ENCODE measurements at regions not wholly inside any gene's neighbourhood (a gene's known extent, or its start where the extent isn't known, plus 50 kb on each side); places are given as distances from the start of the nearest gene placed in this dataset.

DNA sequence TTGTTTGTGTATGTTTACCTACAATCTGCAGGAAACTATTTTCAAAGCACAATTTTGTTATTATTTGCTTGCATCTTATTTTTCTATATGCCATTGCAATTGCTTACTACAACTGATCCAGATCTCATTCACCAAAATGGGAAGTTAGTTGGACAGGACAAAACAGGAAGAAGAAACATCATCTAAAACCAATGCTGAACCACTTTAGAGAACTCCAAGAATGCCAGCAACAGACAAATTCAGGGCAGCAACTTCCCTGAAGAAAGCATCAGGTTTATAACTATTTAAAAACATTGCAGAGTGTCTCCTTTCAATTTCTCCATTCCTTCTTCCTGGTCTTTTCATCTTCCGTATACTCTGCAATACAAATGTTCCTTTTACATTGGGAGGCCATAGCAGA is 82.4 kb upstream of the SMYD2 start:
- Mint-ChIP-seq H3K27me3 (peaks cover 48 to 64% of the 10 kb centered on the region in 2 donors), H3K36me3 (ENCODE audit: insufficient read depth) (no peaks in the 10 kb centered on the region), H3K4me1 (ENCODE audit: low read depth in 2 of 2) (no peaks in the 10 kb centered on the region), H3K9me3 (no peaks in the 10 kb centered on the region), H3K4me3 (no peak overlapping the region), H3K27ac (no peak overlapping the region)
- DNase-seq: no peak
- ATAC-seq (replicated peaks): no peak

DNA sequence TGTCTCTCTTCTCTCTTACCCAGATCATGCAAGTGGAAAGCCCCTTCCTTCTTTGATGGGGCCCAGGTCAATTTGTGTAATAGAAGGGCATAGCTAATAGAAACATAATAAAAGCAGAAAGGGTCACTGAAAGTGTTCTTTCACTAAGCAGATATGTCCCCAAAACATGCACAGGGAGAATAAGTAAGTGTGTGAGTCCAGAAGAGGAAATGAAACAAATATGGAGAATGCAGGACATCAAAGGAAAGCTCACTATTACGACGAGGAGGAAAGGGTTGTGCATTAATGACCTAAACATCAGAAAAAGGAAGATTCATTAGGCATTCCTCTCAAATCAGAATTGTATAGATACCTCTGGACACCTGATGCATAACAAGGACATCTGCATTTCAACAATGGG is 81.4 kb upstream of the SMYD2 start:
- Mint-ChIP-seq H3K9me3 (no peaks in the 10 kb centered on the region), H3K4me1 (ENCODE audit: low read depth in 2 of 2) (no peaks in the 10 kb centered on the region), H3K4me3 (no peak overlapping the region), H3K36me3 (ENCODE audit: insufficient read depth) (no peaks in the 10 kb centered on the region), H3K27ac (no peak overlapping the region), H3K27me3 (peaks cover 41 to 62% of the 10 kb centered on the region in 2 donors)
- ATAC-seq (replicated peaks) (no peak), DNase-seq (no peak)

DNA sequence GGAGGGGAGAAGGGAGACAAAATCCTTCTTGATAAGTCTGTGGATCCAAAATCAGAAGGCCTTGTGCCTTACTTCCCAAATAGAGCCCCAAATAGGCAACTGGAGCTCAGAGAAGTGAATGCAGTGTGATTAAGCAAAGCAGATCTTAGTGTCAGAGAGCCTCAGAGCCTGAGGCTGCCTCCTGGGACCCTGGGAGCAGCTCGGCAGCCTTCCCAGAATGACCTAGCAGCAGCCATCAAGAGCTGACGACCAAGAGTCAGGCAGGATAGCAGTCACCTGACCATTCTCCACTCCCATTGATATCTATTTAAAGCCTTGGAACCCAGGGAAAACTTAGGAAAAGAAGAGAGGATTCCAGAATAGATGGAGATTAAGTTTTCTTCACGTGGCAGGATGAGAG is 78.0 kb upstream of the SMYD2 start:
- H3K27me3 Mint-ChIP-seq: peaks cover 30 to 51% of the 10 kb centered on the region in 2 donors
- no peaks in the 10 kb centered on the region for H3K36me3 Mint-ChIP-seq (ENCODE audit: insufficient read depth)
- H3K9me3 Mint-ChIP-seq: no peaks in the 10 kb centered on the region
- H3K4me1 Mint-ChIP-seq (ENCODE audit: low read depth in 2 of 2): no peaks in the 10 kb centered on the region
- DNase-seq (no peak), ATAC-seq (replicated peaks) (no peak)
- H3K4me3 Mint-ChIP-seq: no peak overlapping the region
- no peak overlapping the region for H3K27ac Mint-ChIP-seq

DNA sequence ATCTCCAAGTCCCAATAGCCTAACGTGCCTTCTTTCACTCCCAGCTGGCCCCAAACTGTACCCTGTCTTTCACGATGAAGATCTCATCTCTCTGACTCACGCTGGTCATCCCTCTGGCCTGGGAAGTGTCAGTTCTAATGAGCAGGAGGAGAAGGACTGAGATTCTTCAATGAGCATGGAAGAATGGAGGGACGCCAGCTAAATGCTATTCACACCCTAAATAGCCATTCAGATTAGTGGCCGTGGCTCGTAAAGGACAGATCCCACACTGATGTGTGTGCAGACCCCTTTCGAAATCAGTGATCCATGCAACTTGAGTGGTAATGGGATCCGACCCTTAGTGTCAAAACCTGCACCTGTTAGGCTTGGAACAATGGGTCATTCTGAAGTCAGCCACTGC is 75.9 kb upstream of the SMYD2 start:
- Mint-ChIP-seq H3K27ac (no peak overlapping the region), H3K36me3 (ENCODE audit: insufficient read depth) (no peaks in the 10 kb centered on the region), H3K27me3 (peaks cover 25 to 40% of the 10 kb centered on the region in 2 donors), H3K4me3 (no peak overlapping the region), H3K9me3 (no peaks in the 10 kb centered on the region), H3K4me1 (ENCODE audit: low read depth in 2 of 2) (no peaks in the 10 kb centered on the region)
- DNase-seq (no peak), ATAC-seq (replicated peaks) (no peak)

DNA sequence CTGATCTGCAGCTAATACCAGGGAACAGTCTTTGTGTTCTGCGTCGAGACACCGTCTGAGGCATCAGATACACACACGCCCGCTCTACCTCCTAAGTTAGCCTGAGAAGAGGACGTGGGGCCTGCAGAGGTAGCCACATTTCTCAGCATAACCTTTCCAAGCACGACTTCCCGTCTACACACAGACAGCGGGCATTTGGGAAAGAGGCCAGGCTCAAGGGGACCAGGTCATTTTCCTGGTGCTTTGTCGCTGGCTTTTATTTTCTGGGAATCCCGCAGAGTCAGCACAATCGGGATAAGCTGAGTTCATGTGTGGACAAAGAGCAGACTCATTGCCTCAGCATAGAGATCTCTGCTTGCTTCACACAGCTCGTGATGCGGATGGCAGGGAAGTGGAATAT is 72.5 kb upstream of the SMYD2 start:
- ATAC-seq (replicated peaks) (no peak), DNase-seq (no peak)
- H3K36me3 Mint-ChIP-seq (ENCODE audit: insufficient read depth): no peaks in the 10 kb centered on the region

DNA sequence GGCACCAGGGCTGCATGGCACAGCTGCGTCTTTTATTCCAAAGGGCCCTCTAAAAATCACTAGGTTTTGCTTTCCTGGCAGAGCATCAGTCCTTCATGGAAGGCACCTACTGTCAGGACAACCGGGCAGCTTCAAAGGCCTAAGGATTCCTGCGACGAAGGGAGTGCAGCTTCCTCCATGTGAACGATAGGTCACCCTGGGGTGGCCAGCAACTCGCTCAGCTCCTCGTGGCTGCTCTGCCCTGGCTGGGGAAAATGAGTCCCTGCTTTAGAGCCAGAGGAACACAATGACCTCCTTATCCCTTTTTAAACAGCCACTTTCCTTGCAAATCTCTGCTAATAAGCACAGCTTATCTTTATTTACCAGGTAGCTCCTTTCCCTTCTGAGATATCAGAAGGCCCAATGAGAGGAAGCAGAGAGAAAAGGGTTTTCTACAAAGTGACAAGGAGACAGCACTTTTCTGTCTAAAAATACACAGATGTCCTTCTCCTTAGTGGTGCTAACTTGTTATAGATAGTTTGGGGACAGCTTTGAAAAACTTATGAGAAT is 71.6 kb upstream of the SMYD2 start:
- peaks cover 0 to 4% of the 10 kb centered on the region in 2 donors for H3K4me1 Mint-ChIP-seq (ENCODE audit: low read depth in 2 of 2)
- no peaks in the 10 kb centered on the region for H3K9me3 Mint-ChIP-seq
- H3K4me3 Mint-ChIP-seq: no peak overlapping the region
- H3K36me3 Mint-ChIP-seq (ENCODE audit: insufficient read depth): no peaks in the 10 kb centered on the region
- H3K27me3 Mint-ChIP-seq: peaks cover 34 to 43% of the 10 kb centered on the region in 2 donors
- DNase-seq (no peak), ATAC-seq (replicated peaks) (no peak)
- no peak overlapping the region for H3K27ac Mint-ChIP-seq

More for the DNA sequence above, 72.5 kb upstream of the SMYD2 start:
- Mint-ChIP-seq H3K4me3 (no peak overlapping the region), H3K9me3 (no peaks in the 10 kb centered on the region), H3K4me1 (ENCODE audit: low read depth in 2 of 2) (no peaks in the 10 kb centered on the region), H3K27ac (no peak overlapping the region), H3K27me3 (peaks cover 34 to 48% of the 10 kb centered on the region in 2 donors)

DNA sequence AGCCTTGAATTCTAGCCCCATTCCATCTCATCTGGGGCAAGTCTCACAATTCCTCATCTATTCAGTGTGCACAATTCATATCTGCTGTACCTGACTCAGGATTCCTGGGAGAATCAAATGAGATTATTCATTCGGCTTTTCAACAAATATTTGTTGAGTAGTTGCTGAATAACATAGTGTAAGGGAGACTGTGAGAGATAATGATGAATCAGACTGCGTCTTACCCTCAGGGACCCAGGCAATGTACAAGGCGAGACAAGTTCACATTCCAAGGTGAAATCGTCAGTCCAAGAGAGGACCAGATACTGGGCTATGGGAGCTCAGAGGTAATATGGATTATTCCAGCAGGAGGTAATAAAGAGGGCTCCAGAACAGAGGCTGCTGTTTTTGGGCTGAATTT is 67.8 kb upstream of the SMYD2 start:
- H3K4me1 Mint-ChIP-seq (ENCODE audit: low read depth in 2 of 2): peaks cover 0 to 7% of the 10 kb centered on the region in 2 donors
- H3K9me3 Mint-ChIP-seq: no peaks in the 10 kb centered on the region
- no peak overlapping the region for H3K4me3 Mint-ChIP-seq
- ATAC-seq (replicated peaks) (no peak), DNase-seq (no peak)
- peaks cover 43 to 56% of the 10 kb centered on the region in 2 donors for H3K27me3 Mint-ChIP-seq
- H3K27ac Mint-ChIP-seq: no peak overlapping the region
- no peaks in the 10 kb centered on the region for H3K36me3 Mint-ChIP-seq (ENCODE audit: insufficient read depth)

DNA sequence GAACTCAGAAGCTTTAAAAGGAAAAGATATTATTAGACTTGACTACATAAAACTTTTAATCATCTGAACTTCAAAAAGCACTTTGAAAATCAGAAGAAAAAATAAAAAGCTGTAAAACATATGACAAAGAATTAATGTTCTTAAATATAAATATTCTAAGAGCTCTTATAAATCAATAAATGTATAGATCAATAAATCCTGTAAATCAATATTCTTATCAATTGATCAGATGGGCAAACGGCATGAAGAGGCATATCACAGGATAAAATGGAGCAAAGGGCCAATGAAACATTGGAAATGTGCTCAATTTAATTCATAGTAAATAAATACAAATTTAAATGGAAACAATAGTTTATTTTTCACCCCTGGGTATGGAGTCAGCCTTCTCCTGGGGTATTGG is 66.1 kb upstream of the SMYD2 start:
- H3K27ac Mint-ChIP-seq: no peak overlapping the region

DNA sequence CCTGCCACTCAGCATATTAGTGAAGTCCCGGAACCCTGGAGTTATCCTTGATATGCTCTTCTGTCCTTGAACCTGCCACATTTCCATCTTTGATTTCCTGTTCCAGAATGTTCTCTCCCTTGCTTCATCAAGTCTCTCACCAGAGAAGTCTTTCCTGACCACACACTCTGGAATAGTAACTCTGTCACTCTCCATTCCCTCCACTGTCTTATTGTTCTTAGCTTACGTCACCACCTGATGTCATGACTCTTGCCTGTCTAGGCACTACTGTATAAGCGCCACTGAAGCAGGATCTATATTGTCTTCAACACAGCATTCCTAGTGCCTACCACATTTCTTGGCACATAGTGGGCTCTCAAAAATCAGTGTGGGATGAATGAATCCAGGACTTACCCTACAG is 65.4 kb upstream of the SMYD2 start:
- peaks cover 0 to 10% of the 10 kb centered on the region in 2 donors for H3K4me1 Mint-ChIP-seq (ENCODE audit: low read depth in 2 of 2)
- no peak overlapping the region for H3K27ac Mint-ChIP-seq
- H3K9me3 Mint-ChIP-seq: no peaks in the 10 kb centered on the region
- no peaks in the 10 kb centered on the region for H3K36me3 Mint-ChIP-seq (ENCODE audit: insufficient read depth)
- H3K4me3 Mint-ChIP-seq: no peak overlapping the region
- ATAC-seq (replicated peaks) (no peak), DNase-seq (no peak)
- peaks cover 43 to 56% of the 10 kb centered on the region in 2 donors for H3K27me3 Mint-ChIP-seq

More for the DNA sequence above, 66.1 kb upstream of the SMYD2 start:
- Mint-ChIP-seq H3K9me3 (no peaks in the 10 kb centered on the region), H3K36me3 (ENCODE audit: insufficient read depth) (no peaks in the 10 kb centered on the region), H3K4me3 (no peak overlapping the region), H3K27me3 (peaks cover 43 to 55% of the 10 kb centered on the region in 2 donors), H3K4me1 (ENCODE audit: low read depth in 2 of 2) (peaks cover 0 to 7% of the 10 kb centered on the region in 2 donors)
- DNase-seq: no peak
- no peak for ATAC-seq (replicated peaks)

DNA sequence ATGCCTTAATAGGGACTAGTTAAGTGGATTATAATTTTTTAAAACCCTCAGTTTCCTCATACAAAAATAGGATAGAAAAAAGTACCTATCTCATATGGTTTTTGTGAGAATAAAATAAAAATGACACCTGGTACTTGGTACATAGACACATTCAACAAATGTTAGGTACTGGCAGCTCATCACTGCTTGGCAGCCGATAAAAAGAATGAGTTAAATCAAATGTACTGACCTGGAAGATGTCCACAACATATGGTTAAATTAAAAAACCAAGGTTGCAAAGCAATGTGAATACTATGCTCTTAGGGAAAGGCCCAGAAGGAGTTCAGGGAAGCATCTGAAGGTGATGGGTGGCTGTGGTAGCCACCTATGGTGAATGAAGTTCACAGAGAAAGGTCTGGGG is 64.9 kb upstream of the SMYD2 start:
- Mint-ChIP-seq H3K4me1 (ENCODE audit: low read depth in 2 of 2) (peaks cover 0 to 10% of the 10 kb centered on the region in 2 donors), H3K9me3 (no peaks in the 10 kb centered on the region), H3K4me3 (no peak overlapping the region), H3K36me3 (ENCODE audit: insufficient read depth) (no peaks in the 10 kb centered on the region), H3K27ac (no peak overlapping the region), H3K27me3 (peaks cover 43 to 56% of the 10 kb centered on the region in 2 donors)
- no peak for ATAC-seq (replicated peaks)
- DNase-seq: no peak

DNA sequence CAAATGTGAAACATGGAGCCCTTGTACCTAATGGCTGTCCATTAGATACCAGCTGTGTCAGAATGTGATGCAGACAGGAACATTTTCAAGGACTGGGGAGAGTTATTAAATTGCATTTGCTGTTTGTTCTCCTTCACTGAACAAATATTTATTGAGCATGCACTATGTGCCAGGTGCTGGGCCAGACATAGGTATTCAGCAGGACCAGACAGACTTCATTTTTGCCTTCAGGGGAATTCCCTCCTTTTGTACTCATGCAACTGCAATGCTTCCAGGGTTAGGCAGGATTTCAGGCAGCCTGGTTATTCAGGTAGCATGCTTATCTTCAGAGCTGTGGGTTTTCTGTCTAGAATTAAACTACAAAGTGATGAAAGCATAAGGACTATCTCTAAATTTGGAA is 64.2 kb upstream of the SMYD2 start:
- peaks cover 44 to 56% of the 10 kb centered on the region in 2 donors for H3K27me3 Mint-ChIP-seq
- H3K9me3 Mint-ChIP-seq: no peaks in the 10 kb centered on the region
- no peak overlapping the region for H3K4me3 Mint-ChIP-seq
- H3K27ac Mint-ChIP-seq: no peak overlapping the region
- H3K4me1 Mint-ChIP-seq (ENCODE audit: low read depth in 2 of 2): peaks cover 0 to 10% of the 10 kb centered on the region in 2 donors
- no peaks in the 10 kb centered on the region for H3K36me3 Mint-ChIP-seq (ENCODE audit: insufficient read depth)
- no peak for ATAC-seq (replicated peaks)
- no peak for DNase-seq

DNA sequence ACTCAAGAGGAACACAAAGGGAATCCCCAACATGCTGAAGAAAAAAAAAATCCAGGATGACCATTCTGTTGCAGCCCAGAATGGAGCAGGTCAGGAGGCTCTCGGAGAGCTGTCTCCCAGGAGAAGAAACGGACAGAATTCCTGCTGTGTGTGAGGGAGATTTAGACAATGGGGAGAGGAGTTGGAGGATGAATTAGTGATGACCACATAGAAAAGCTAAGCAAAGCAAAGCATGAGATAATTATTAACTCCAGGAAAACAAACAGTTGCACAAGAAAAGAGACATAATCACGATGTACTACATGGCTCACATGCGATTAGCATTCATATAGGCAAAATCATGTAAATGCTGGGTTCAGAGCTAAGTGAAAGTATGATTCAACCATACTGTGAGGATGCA is 61.1 kb upstream of the SMYD2 start:
- H3K9me3 Mint-ChIP-seq: no peaks in the 10 kb centered on the region
- H3K36me3 Mint-ChIP-seq (ENCODE audit: insufficient read depth): no peaks in the 10 kb centered on the region
- no peak overlapping the region for H3K4me3 Mint-ChIP-seq
- peaks cover 3 to 4% of the 10 kb centered on the region in 2 donors for H3K4me1 Mint-ChIP-seq (ENCODE audit: low read depth in 2 of 2)
- no peak for ATAC-seq (replicated peaks)
- H3K27me3 Mint-ChIP-seq: peaks cover 34 to 59% of the 10 kb centered on the region in 2 donors
- no peak for DNase-seq
- H3K27ac Mint-ChIP-seq: no peak overlapping the region

DNA sequence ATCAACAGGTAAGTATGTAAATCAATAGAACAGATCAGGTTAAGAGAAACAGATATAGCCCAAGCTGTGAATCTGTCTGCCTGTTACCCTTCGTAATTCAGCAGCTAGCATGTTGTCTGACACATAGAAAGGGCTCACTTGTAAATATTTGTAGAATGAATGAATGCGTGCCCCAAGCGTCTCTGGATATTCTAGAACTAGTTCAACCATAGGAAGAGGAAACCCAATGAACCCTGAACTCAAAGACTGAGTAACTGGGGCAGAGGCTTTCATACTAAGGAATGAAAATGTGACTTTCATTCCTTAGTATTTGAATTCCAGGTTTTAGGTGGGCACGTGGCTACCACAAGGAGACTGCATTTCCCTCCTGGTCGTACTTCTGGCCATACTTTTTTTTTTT is 60.1 kb upstream of the SMYD2 start:
- H3K27ac Mint-ChIP-seq: no peak overlapping the region
- H3K4me1 Mint-ChIP-seq (ENCODE audit: low read depth in 2 of 2): peaks cover 4 to 5% of the 10 kb centered on the region in 2 donors
- H3K36me3 Mint-ChIP-seq (ENCODE audit: insufficient read depth): no peaks in the 10 kb centered on the region
- H3K9me3 Mint-ChIP-seq: no peaks in the 10 kb centered on the region
- H3K4me3 Mint-ChIP-seq: no peak overlapping the region
- DNase-seq (no peak), ATAC-seq (replicated peaks) (no peak)
- peaks cover 33 to 56% of the 10 kb centered on the region in 2 donors for H3K27me3 Mint-ChIP-seq

DNA sequence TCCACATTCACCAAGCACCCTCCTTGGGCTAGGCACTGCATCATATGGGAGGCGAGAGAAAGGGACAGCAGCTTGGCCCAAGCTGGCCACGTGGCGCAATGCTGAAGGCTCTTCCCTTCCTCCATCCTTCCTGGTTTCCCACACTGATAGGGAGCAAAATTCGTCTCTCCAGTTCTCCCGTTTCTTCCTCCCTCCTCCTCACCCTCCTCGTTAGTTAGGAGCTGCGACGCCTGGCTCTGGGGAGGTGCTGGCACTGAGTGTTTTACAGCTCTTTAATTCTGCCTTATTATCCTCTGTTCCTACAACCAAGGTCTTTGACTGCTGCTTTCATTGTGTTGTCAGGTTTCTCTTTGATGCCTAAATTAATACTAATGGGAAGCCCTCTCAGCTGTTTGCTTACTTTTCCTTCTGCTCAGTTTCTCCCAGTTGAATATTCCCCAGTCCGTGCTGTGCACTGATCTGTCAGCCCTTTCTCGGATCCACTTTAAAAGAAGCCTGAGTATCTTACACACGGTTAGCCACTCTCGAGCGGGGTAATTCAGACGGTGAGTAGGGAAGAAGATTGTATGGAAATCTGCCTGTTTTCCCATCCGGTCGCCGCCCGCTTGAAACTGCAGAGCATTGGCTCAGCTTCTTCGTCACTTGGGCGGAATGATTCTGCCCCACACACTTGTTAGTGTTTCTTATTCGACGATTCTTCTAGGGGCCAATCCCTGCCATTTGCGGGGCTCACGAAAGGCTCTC is 56.2 kb upstream of the SMYD2 start:
- H3K9me3 Mint-ChIP-seq: no peaks in the 10 kb centered on the region
- no peak for DNase-seq
- no peak overlapping the region for H3K4me3 Mint-ChIP-seq
- H3K36me3 Mint-ChIP-seq (ENCODE audit: insufficient read depth): no peaks in the 10 kb centered on the region
- no peak for ATAC-seq (replicated peaks)
- peaks cover 4 to 5% of the 10 kb centered on the region in 2 donors for H3K4me1 Mint-ChIP-seq (ENCODE audit: low read depth in 2 of 2)
- H3K27me3 Mint-ChIP-seq: peaks cover 35 to 51% of the 10 kb centered on the region in 2 donors
- no peak overlapping the region for H3K27ac Mint-ChIP-seq

Measured in effector memory CD8-positive, alpha-beta T cell (primary cell).